GM18870 (cell line): ENCODE measurements at regions not wholly inside any gene's neighbourhood (a gene's known extent, or its start where the extent isn't known, plus 50 kb on each side); places are given as distances from the start of the nearest gene placed in this dataset.

ENCODE experiments used
- ATAC-seq: cut with Tn5 transposase; IDR thresholded peaks from one replicate; pipeline ENCODE4 v1.9.1; 2021; ENCODE audit warnings: moderate library complexity; ENCODE audit not compliant: unreplicated experiment

- no peak for ATAC-seq
Observed at GRCh38 chr18:68435581-68435980, 279.3 kb downstream of the TMX3 start.

- no peak for ATAC-seq
Observed at GRCh38 chr18:68431922-68432198, 283.0 kb downstream of the TMX3 start.

- ATAC-seq: no peak
Observed at GRCh38 chr18:68431111-68431921, 283.6 kb downstream of the TMX3 start.

- ATAC-seq: no peak
Observed at GRCh38 chr18:68429841-68430240, 285.1 kb downstream of the TMX3 start.

DNA sequence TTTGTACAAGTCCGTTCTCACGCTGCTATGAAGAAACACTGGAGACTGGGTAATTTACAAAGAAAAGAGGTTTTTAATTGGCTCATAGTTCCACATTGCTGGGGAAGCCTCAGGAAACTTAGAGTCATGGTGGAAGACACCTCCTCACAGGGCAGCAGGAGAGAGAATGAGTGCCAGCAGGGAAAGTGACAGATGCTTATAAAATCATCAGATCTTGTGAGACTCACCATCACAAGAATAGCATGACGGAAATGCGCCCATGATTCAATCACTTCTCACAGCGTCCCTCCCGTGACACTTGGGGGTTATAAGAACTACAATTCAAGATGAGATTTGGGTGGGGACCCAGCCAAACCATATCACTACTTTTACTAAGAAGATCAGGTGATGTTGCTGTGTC, 285.8 kb downstream of the TMX3 start:
- ATAC-seq: no peak

DNA sequence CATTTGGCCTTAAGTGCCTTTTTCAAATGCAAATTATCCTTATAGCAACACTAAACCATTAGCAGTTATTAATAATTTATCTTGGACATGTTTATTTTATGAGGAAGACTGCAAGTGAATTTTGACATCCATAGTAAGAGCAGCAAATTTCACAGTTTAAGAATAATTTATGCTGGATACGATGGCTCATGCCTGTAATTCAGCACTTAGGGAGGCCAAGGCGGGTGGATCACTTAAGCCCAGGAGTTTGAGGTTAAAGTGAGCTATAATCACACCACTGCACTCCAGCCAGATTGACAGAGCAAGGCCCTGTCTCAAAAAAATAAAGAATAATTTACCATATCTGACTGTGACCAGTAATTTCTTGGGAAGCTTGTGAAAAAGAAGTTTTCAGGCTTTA, 286.2 kb downstream of the TMX3 start:
- ATAC-seq: no peak

- ATAC-seq: no peak
Observed at GRCh38 chr18:68427951-68428401, 286.9 kb downstream of the TMX3 start.

- ATAC-seq: no peak
Observed at GRCh38 chr18:68426731-68427315, 288.1 kb downstream of the TMX3 start.

DNA sequence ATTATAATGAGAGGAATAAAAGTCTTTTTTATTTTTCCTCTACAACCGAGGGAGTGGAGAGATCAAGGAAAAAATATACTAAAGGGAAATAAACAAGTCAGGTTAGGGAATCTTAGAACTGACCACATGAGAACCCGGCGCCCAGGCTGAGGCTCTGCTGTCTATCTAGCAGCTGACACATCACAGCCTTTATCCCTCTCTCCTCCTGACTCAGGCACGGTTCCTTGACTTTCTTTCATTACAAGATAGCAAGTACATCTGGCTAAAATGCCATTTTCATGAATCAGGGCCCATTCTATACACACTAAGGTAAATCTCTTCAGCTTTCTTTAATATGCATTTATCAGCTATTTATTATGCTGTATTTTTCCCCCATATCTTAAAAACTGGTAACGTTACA, 296.0 kb downstream of the TMX3 start:
- ATAC-seq: no peak

GRCh38 chr18:68418226-68418868, 296.6 kb downstream of the TMX3 start:
- no peak for ATAC-seq

- no peak for ATAC-seq
Observed at GRCh38 chr18:68417826-68418225, 297.1 kb downstream of the TMX3 start.

DNA sequence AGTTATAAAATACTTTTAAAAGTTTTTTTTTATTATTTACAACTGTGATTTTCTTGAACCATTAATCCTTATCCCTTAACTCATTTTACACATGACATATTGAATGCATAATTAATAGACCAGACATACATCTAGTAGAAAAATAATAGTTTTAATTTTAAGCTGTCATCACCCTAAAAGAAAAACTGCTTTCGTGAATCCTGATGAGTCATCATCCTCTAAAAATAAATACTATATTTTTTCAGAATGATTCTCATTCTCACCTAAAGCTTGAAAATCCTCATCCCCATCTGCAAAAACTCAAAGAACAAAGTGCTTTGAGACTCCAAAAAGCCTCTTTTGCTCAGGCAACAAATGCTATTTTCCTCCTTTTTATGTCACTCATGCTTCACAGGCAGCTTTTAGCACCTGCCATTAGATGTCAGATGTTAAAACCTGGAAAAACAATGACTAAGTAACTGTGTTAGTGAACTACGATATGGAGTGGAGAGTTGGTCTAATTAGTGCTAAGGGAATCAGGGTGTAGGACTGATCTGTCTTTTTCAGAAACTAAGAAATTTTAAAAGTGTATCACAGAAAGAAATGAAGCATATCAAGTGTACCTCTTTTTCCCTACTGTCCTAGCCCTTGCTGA, 297.6 kb downstream of the TMX3 start:
- no peak for ATAC-seq

- ATAC-seq: no peak
Observed at GRCh38 chr18:68414407-68414806, 300.5 kb downstream of the TMX3 start.

GRCh38 chr18:68409576-68409975, 305.3 kb downstream of the TMX3 start:
- no peak for ATAC-seq

- ATAC-seq: no peak
Observed at GRCh38 chr18:68406761-68407160, 308.1 kb downstream of the TMX3 start.

DNA sequence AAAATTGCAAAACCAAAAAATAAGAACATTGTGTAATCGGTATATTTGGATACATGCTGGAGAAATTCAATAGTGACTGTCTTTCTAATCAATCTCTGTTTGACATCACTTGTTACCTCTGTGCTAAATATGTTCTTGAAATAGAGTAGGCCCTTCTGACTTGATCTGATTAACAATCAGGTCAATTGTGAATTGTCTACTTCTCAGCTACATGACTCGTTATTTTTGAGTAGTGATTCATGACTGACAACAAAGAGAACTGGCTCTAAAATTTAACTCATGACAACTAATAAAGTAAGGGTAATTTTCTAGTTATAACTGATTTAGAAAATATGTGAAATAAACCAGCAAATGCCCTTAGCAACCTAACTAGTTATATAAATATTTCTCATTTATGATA, 312.1 kb downstream of the TMX3 start:
- ATAC-seq: no peak

- no peak for ATAC-seq
Observed at GRCh38 chr18:68400889-68401288, 314.0 kb downstream of the TMX3 start.

GRCh38 chr18:68399721-68400120, 315.2 kb downstream of the TMX3 start:
- ATAC-seq: no peak

GRCh38 chr18:68397241-68398035, 317.5 kb downstream of the TMX3 start:
- no peak for ATAC-seq

GRCh38 chr18:68394705-68395104, 320.2 kb downstream of the TMX3 start:
- no peak for ATAC-seq

- no peak for ATAC-seq
Observed at GRCh38 chr18:68391801-68392200, 323.1 kb downstream of the TMX3 start.
